Activated T-cell treated with anti-CD3 and anti-CD28 coated beads for 48 hours (primary cell): ENCODE measurements at regions not wholly inside any gene's neighbourhood (a gene's known extent, or its start where the extent isn't known, plus 50 kb on each side); places are given as distances from the start of the nearest gene placed in this dataset.
"Not testable (repeated sequence)": the region's sequence is repeated elsewhere in the genome, so short reads cannot be mapped to it uniquely, and the experiment has no call there.

Experiments used
- DNase-seq: peaks from one replicate; pipeline ENCODE4 v3.0.0-alpha.2; 2020; ENCODE audit warnings: low read depth

- no peak for DNase-seq
Observed at GRCh38 chr21:35396655-35397054, 347.6 kb upstream of the RUNX1 start.

- DNase-seq = no peak
Observed at GRCh38 chr21:35395728-35396127, 346.6 kb upstream of the RUNX1 start.

GRCh38 chr21:35394634-35395369, 345.7 kb upstream of the RUNX1 start:
- DNase-seq = no peak

GRCh38 chr21:35394049-35394448, 344.9 kb upstream of the RUNX1 start:
- no peak for DNase-seq

GRCh38 chr21:35390013-35390776, 341.1 kb upstream of the RUNX1 start:
- DNase-seq = no peak

GRCh38 chr21:35386491-35387079, 337.5 kb upstream of the RUNX1 start:
- DNase-seq = no peak

- DNase-seq = no peak
Observed at GRCh38 chr21:35384375-35384774, 335.3 kb upstream of the RUNX1 start.

- DNase-seq = no peak
Observed at GRCh38 chr21:35382696-35383095, 333.6 kb upstream of the RUNX1 start.

- DNase-seq = no peak
Observed at GRCh38 chr21:35381743-35382310, 332.7 kb upstream of the RUNX1 start.

- not testable (repeated sequence) for DNase-seq
Observed at GRCh38 chr21:35380304-35380703, 331.2 kb upstream of the RUNX1 start.

- no peak for DNase-seq
Observed at GRCh38 chr21:35378881-35379280, 329.8 kb upstream of the RUNX1 start.

GRCh38 chr21:35377505-35378090, 328.5 kb upstream of the RUNX1 start:
- no peak for DNase-seq

GRCh38 chr21:35376406-35377135, 327.5 kb upstream of the RUNX1 start:
- DNase-seq = no peak

GRCh38 chr21:35375115-35375514, 326.0 kb upstream of the RUNX1 start:
- no peak for DNase-seq

- no peak for DNase-seq
Observed at GRCh38 chr21:35373998-35374397, 324.9 kb upstream of the RUNX1 start.

- DNase-seq = no peak
Observed at GRCh38 chr21:35372201-35372600, 323.1 kb upstream of the RUNX1 start.

- DNase-seq = no peak
Observed at GRCh38 chr21:35370671-35371070, 321.6 kb upstream of the RUNX1 start.

GRCh38 chr21:35370071-35370470, 321.0 kb upstream of the RUNX1 start:
- no peak for DNase-seq

GRCh38 chr21:35368326-35368725, 319.2 kb upstream of the RUNX1 start:
- DNase-seq = no peak

GRCh38 chr21:35367553-35367952, 318.5 kb upstream of the RUNX1 start:
- no peak for DNase-seq

GRCh38 chr21:35366394-35367080, 317.4 kb upstream of the RUNX1 start:
- no peak for DNase-seq
